SJCRH30 (cell line): ENCODE measurements at regions not wholly inside any gene's neighbourhood (a gene's known extent, or its start where the extent isn't known, plus 50 kb on each side); places are given as distances from the start of the nearest gene placed in this dataset.

Experiments used
- DNase-seq, 2 experiments: peaks; one replicate each; pipeline ENCODE4 v3.0.0-alpha.2; 2015 to 2020
- H3K27ac ChIP-seq: fragments of 250-450 bp; sonication (Bioruptor Pico); 2 replicates; pipeline ENCODE4 v1.5.1; 2020; ENCODE audit warnings: mild to moderate bottlenecking, moderate library complexity
- H3K27me3 ChIP-seq: fragments of 250-450 bp; sonication (Bioruptor Pico); 2 replicates; pipeline ENCODE4 v1.5.1; 2020; ENCODE audit warnings: mild to moderate bottlenecking, moderate library complexity
- H3K36me3 ChIP-seq: fragments of 250-450 bp; sonication (Bioruptor Pico); 2 replicates; pipeline ENCODE4 v1.5.1; 2020; ENCODE audit warnings: mild to moderate bottlenecking, moderate library complexity
- H3K4me1 ChIP-seq: fragments of 250-450 bp; sonication (Bioruptor Pico); 2 replicates; pipeline ENCODE4 v1.5.1; 2020; ENCODE audit warnings: mild to moderate bottlenecking, moderate library complexity
- H3K4me3 ChIP-seq: fragments of 250-450 bp; sonication (Bioruptor Pico); 2 replicates; pipeline ENCODE4 v1.5.1; 2020; ENCODE audit warnings: mild to moderate bottlenecking, moderate library complexity
- H3K9me3 ChIP-seq: fragments of 250-450 bp; sonication (Bioruptor Pico); replicated peaks from 2 replicates; pipeline ENCODE4 v1.5.1; 2020; ENCODE audit warnings: mild to moderate bottlenecking, moderate library complexity

DNA sequence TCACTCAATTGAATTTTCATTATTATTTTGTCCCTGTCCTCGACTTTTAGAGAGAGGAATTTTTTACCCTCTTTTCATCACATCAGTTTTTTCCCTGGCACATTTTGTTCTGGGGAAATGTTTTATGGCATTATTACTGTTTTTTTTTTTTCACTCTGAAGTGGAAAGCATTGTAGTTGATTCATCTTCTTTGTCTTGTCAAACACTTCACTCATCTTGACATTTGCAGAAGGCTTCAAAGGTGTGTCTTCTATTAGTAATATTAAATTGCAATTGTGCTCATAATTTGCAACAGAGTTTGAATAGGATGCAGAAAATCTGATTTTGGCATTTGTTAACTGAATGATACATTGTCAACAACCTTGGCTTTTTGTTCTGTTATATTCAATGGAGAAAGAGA, 545.4 kb upstream of the ARX start:
- Histone ChIP-seq H3K4me1 (no peaks in the 10 kb centered on the region), H3K27me3 (no peaks in the 10 kb centered on the region), H3K4me3 (no peak overlapping the region), H3K27ac (no peak overlapping the region), H3K36me3 (no peaks in the 10 kb centered on the region), H3K9me3 (no peaks in the 10 kb centered on the region)
- no peak for DNase-seq

GRCh38 chrX:25573631-25574030, 557.9 kb upstream of the ARX start:
- Histone ChIP-seq H3K9me3 (no peaks in the 10 kb centered on the region), H3K27ac (no peak overlapping the region), H3K4me3 (no peak overlapping the region), H3K36me3 (no peaks in the 10 kb centered on the region), H3K27me3 (no peaks in the 10 kb centered on the region), H3K4me1 (no peaks in the 10 kb centered on the region)
- DNase-seq: no peak

GRCh38 chrX:25596921-25597320, 541.2 kb upstream of the MAGEB18 start:
- Histone ChIP-seq H3K27ac (no peak overlapping the region), H3K27me3 (no peaks in the 10 kb centered on the region), H3K4me3 (no peak overlapping the region), H3K36me3 (no peaks in the 10 kb centered on the region), H3K4me1 (no peaks in the 10 kb centered on the region), H3K9me3 (no peaks in the 10 kb centered on the region)
- DNase-seq: no peak

GRCh38 chrX:25597551-25597950, 540.6 kb upstream of the MAGEB18 start:
- Histone ChIP-seq H3K4me3 (no peak overlapping the region), H3K27me3 (no peaks in the 10 kb centered on the region), H3K27ac (no peak overlapping the region), H3K4me1 (no peaks in the 10 kb centered on the region), H3K36me3 (no peaks in the 10 kb centered on the region), H3K9me3 (no peaks in the 10 kb centered on the region)
- no peak for DNase-seq

- Histone ChIP-seq H3K36me3 (no peaks in the 10 kb centered on the region), H3K27ac (no peak overlapping the region), H3K27me3 (no peaks in the 10 kb centered on the region), H3K4me1 (no peaks in the 10 kb centered on the region), H3K4me3 (no peak overlapping the region), H3K9me3 (no peaks in the 10 kb centered on the region)
- DNase-seq: no peak
Observed at GRCh38 chrX:25599061-25599460, 539.1 kb upstream of the MAGEB18 start.

GRCh38 chrX:25600776-25601175, 537.4 kb upstream of the MAGEB18 start:
- DNase-seq: no peak
- no peaks in the 10 kb centered on the region for H3K36me3 ChIP-seq
- H3K27ac ChIP-seq: no peak overlapping the region
- H3K27me3 ChIP-seq: no peaks in the 10 kb centered on the region
- no peak overlapping the region for H3K4me3 ChIP-seq
- no peaks in the 10 kb centered on the region for H3K9me3 ChIP-seq
- H3K4me1 ChIP-seq: no peaks in the 10 kb centered on the region

DNA sequence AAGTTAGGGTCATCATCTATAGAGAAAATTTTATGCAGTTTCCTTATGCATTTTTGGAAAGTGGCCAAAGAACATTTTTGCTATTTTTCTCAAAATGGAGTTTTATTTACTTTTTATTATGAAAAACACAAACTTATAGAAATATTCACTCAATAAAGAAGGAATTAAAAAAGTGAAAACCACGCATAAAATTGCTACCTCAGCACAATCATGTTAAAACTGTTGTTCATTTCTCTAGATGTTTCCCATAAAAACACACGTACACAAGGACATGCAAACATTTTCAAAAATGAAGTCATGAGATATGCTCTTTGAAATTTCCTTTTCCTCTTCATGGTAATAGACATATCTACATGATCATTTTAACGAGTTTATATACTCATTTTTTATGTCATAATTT, 536.8 kb upstream of the MAGEB18 start:
- Histone ChIP-seq H3K4me3 (no peak overlapping the region), H3K36me3 (no peaks in the 10 kb centered on the region), H3K9me3 (no peaks in the 10 kb centered on the region), H3K27me3 (no peaks in the 10 kb centered on the region), H3K27ac (no peak overlapping the region), H3K4me1 (no peaks in the 10 kb centered on the region)
- no peak for DNase-seq

DNA sequence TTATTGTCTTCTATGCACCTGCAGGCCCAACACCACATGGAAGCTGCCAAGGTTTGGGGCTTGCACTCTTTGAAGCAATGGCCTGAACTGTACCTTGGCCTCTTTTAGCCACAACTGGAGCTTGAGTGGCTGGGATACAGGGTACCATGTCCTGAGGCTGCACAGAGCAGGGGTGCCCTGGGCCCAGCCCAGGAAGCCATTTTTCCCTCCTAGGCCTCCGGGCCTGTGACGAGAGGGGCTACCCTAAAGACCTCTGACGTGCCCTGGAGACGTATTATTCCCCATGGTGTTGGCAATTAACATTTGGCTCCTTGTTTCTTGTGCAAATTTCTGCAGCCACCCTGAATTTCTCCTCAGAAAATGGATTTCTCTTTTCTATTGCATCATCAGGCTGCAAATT, 519.9 kb upstream of the MAGEB18 start:
- Histone ChIP-seq H3K4me1 (no peaks in the 10 kb centered on the region), H3K36me3 (no peaks in the 10 kb centered on the region), H3K9me3 (no peaks in the 10 kb centered on the region), H3K4me3 (no peak overlapping the region), H3K27me3 (no peaks in the 10 kb centered on the region), H3K27ac (no peak overlapping the region)
- DNase-seq: no peak

DNA sequence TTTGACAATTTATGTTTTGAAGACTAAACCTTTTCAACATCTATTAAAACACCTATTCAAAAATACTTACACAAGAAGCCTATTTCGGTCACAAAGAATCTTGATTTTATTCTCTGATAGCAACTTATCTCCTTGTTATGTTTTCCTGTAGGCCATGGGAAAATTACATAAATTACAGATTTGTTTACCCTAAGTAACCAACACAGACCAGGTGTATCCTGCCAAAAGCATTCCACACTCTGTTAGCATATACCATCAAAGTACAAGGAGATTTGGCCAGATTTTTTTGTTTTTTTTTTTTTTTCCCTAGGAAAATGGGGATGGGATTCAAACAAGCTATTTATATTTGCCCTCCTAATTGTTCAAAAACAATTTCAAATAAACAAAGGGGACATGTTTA, 497.9 kb upstream of the MAGEB18 start:
- H3K27me3 ChIP-seq: no peaks in the 10 kb centered on the region
- DNase-seq: no peak
- no peaks in the 10 kb centered on the region for H3K4me1 ChIP-seq
- no peak overlapping the region for H3K27ac ChIP-seq
- H3K9me3 ChIP-seq: no peaks in the 10 kb centered on the region
- H3K4me3 ChIP-seq: no peak overlapping the region
- H3K36me3 ChIP-seq: no peaks in the 10 kb centered on the region

DNA sequence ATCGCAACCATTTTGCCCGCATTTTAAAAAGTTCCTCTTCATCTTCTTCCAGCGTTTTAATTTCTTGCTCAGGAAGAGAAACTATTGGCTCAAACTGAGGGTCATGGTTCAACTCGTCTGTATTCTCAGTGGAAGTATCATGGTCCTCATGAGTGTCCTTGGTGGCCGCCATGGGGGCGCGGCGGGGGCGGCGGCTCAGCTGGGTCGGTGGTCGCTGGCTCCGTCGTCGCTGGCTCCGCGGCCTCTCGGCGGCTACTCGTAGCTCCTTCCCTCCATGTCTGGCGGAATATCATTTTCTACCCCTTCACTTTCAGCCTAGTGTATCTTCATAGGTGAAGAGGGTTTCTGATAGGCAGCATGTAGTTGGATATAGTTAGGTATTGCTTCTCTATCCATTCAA, 492.0 kb upstream of the MAGEB18 start:
- Histone ChIP-seq H3K9me3 (no peaks in the 10 kb centered on the region), H3K4me3 (no peak overlapping the region), H3K4me1 (no peaks in the 10 kb centered on the region)

GRCh38 chrX:25648790-25649189, 489.4 kb upstream of the MAGEB18 start:
- no peak overlapping the region for H3K27ac ChIP-seq
- no peaks in the 10 kb centered on the region for H3K4me1 ChIP-seq
- no peak for DNase-seq
- no peaks in the 10 kb centered on the region for H3K36me3 ChIP-seq
- H3K27me3 ChIP-seq: no peaks in the 10 kb centered on the region
- no peak overlapping the region for H3K4me3 ChIP-seq
- H3K9me3 ChIP-seq: no peaks in the 10 kb centered on the region

More for the DNA sequence above, 492.0 kb upstream of the MAGEB18 start:
- DNase-seq: no peak
- Histone ChIP-seq H3K27ac (no peak overlapping the region), H3K36me3 (no peaks in the 10 kb centered on the region), H3K27me3 (no peaks in the 10 kb centered on the region)

DNA sequence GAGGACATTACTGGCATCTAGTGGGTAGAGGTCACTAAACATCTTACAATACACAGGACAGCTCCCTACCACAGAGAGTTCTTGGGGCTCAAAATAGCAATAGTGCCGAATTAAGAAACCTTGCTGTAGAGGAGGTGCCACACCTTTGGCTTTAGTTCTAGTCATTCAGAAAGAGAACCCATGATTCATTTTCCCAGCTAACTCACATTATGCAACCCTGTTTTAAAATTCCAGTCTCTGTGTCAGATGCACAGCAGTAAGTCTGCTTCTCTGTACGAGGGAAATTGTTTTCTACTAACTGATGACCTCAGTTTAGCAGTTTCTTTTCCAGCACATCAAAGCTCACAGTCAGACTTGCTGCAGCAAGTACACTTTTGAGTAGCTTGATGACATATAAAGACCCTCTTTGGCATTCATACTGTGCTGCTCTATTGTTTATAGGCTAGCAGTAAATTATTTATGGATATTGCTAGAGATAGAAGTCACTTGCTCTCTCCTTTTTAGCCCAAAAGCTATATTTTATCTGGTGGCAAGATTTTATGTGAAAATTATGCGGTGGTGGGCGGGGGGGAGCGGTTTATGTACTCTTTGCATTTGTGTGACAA, 487.8 kb upstream of the MAGEB18 start:
- H3K4me3 ChIP-seq: no peak overlapping the region
- no peaks in the 10 kb centered on the region for H3K4me1 ChIP-seq
- no peaks in the 10 kb centered on the region for H3K36me3 ChIP-seq
- no peaks in the 10 kb centered on the region for H3K9me3 ChIP-seq
- H3K27ac ChIP-seq: no peak overlapping the region
- no peaks in the 10 kb centered on the region for H3K27me3 ChIP-seq
- no peak for DNase-seq

GRCh38 chrX:25659317-25659716, 478.8 kb upstream of the MAGEB18 start:
- no peaks in the 10 kb centered on the region for H3K36me3 ChIP-seq
- DNase-seq: no peak
- H3K27ac ChIP-seq: no peak overlapping the region
- no peaks in the 10 kb centered on the region for H3K4me1 ChIP-seq
- no peaks in the 10 kb centered on the region for H3K9me3 ChIP-seq
- no peak overlapping the region for H3K4me3 ChIP-seq
- no peaks in the 10 kb centered on the region for H3K27me3 ChIP-seq

GRCh38 chrX:25663701-25664100, 474.4 kb upstream of the MAGEB18 start:
- H3K4me3 ChIP-seq: no peak overlapping the region
- H3K27ac ChIP-seq: no peak overlapping the region
- no peaks in the 10 kb centered on the region for H3K9me3 ChIP-seq
- DNase-seq: peak in 1 of 2 experiments; percentile 1
- H3K36me3 ChIP-seq: no peaks in the 10 kb centered on the region
- no peaks in the 10 kb centered on the region for H3K27me3 ChIP-seq
- H3K4me1 ChIP-seq: no peaks in the 10 kb centered on the region

GRCh38 chrX:25665431-25665830, 472.7 kb upstream of the MAGEB18 start:
- H3K4me1 ChIP-seq: no peaks in the 10 kb centered on the region
- DNase-seq: no peak
- no peaks in the 10 kb centered on the region for H3K36me3 ChIP-seq
- H3K27me3 ChIP-seq: no peaks in the 10 kb centered on the region
- no peak overlapping the region for H3K27ac ChIP-seq
- no peaks in the 10 kb centered on the region for H3K9me3 ChIP-seq
- H3K4me3 ChIP-seq: no peak overlapping the region

DNA sequence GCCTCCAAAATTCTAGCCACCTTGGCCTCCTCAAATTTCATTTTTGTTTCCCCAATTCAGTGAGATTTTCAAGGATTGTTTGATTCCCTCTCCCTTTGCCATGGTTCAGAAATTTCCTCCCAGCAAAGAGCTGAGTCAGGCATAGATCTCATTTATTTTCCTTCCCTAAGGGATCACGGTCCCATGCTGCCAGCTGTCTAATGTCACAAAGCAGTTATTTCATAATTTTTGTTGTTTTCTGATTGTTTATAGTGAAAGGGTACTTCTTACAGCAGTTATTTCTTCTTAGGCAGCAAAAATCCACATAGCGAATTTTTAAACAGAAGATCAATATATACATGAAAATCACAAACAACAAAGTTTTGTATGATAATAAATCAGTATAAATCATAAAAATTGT, 470.5 kb upstream of the MAGEB18 start:
- H3K4me3 ChIP-seq: no peak overlapping the region
- no peaks in the 10 kb centered on the region for H3K9me3 ChIP-seq
- H3K27ac ChIP-seq: no peak overlapping the region
- DNase-seq: no peak
- no peaks in the 10 kb centered on the region for H3K27me3 ChIP-seq
- H3K4me1 ChIP-seq: no peaks in the 10 kb centered on the region
- H3K36me3 ChIP-seq: no peaks in the 10 kb centered on the region
